ENCODE measurements at regions not wholly inside any gene's neighbourhood (a gene's known extent, or its start where the extent isn't known, plus 50 kb on each side); places are given as distances from the start of the nearest gene placed in this dataset.

DNA sequence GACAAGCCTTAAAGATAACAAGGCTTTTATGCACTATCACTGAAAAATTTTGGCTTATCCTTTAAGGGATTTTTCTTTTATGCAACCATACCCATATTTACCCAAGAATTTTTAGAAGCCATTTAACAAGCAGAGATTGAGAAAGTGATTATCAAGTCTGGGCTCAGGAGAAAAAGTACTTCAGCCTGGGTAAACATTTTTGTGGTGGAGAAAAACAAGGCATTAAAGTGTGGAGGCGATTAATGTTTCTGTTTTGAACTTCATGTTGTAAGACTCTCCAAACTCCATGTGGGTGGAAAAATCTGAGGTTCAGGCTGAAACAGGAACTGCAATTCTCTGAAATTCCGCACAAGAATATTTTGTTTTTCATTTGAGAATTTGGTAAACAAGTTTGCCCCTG lies 260.4 kb upstream of the KCNMB2 start:
- H3K4me3 ChIP-seq (ENCODE audit: low read depth, low read length): no peak overlapping the region
- TF ChIP-seq, protein P1, sequence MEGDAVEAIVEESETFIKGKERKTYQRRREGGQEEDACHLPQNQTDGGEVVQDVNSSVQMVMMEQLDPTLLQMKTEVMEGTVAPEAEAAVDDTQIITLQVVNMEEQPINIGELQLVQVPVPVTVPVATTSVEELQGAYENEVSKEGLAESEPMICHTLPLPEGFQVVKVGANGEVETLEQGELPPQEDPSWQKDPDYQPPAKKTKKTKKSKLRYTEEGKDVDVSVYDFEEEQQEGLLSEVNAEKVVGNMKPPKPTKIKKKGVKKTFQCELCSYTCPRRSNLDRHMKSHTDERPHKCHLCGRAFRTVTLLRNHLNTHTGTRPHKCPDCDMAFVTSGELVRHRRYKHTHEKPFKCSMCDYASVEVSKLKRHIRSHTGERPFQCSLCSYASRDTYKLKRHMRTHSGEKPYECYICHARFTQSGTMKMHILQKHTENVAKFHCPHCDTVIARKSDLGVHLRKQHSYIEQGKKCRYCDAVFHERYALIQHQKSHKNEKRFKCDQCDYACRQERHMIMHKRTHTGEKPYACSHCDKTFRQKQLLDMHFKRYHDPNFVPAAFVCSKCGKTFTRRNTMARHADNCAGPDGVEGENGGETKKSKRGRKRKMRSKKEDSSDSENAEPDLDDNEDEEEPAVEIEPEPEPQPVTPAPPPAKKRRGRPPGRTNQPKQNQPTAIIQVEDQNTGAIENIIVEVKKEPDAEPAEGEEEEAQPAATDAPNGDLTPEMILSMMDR (IDR thresholded peaks at IDR 0.05; ENCODE audit: insufficient read depth, low read length, missing control alignments): no peak
- ChIA-PET CTCF (no interaction called here), POLR2A (no interaction called here)
- DNase-seq (ENCODE audit: low read depth, low spot score): peak; percentile 33

GRCh38 chr3:178277605-178278004 lies 258.6 kb upstream of the KCNMB2 start:
- CTCF ChIA-PET: interaction anchor here (1.1 to 1.7 kb wide), 2 partner anchors 10 to 109 kb away, joined by 3 to 5 read pairs; no protein-coding TSS in a partner anchor
- H3K4me3 ChIP-seq (ENCODE audit: low read depth, low read length): no peak overlapping the region
- DNase-seq (ENCODE audit: low read depth, low spot score): no peak
- POLR2A ChIA-PET: no interaction called here
- TF ChIP-seq, protein P1 (IDR thresholded peaks at IDR 0.05; ENCODE audit: insufficient read depth, low read length, missing control alignments): no peak

DNA sequence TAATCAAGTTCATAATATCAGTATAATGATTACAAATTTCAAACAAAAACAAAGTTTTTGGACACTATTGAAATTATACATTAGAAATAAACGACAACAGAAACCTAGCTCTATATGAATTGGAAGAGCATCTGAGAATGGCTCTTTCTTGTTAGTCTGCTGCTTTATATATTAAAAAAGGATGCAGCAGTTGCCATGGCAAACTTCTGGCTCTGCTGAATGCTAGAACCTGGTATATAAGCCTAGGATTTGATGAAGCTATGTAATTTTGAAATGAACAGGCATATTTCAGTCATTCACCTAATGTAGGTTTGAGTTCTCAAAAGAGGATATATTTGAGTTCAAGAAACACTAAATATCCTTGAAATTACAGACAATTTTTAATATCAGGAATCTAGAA lies 252.7 kb upstream of the KCNMB2 start:
- ChIA-PET CTCF (interaction anchor here (1.1 to 1.2 kb wide), 2 partner anchors 14 to 16 kb away, joined by 3 read pairs; no protein-coding TSS in a partner anchor), POLR2A (no interaction called here)
- DNase-seq (ENCODE audit: low read depth, low spot score): no peak
- H3K4me3 ChIP-seq (ENCODE audit: low read depth, low read length): no peak overlapping the region
- TF ChIP-seq, protein P1 (IDR thresholded peaks at IDR 0.05; ENCODE audit: insufficient read depth, low read length, missing control alignments): no peak

DNA sequence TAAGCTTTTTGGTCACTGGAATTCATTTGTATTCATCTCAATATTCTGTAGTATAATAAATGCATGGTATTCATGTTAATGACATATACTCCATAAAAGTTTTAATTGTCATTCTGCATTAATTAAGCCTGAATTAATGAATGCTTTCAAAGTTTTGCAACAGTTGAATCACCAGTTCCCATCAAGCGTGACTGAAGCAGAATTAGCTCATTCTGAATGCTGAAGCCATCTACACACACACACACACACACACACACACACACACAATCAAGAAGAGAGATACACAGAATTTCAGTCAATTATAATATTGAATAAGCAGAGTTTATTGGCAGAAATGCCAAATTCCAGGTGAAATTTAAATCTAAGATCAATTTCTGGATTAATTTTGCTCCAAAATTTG lies 252.1 kb upstream of the KCNMB2 start:
- ChIA-PET POLR2A (no interaction called here), CTCF (interaction anchor here (1.2 kb wide), 1 partner anchor 16 kb away, joined by 3 read pairs; no protein-coding TSS in a partner anchor)
- TF ChIP-seq, protein P1 (IDR thresholded peaks at IDR 0.05; ENCODE audit: insufficient read depth, low read length, missing control alignments): no peak
- H3K4me3 ChIP-seq (ENCODE audit: low read depth, low read length): no peak overlapping the region
- no peak for DNase-seq (ENCODE audit: low read depth, low spot score)

GRCh38 chr3:178288074-178288473 lies 248.2 kb upstream of the KCNMB2 start:
- ChIA-PET POLR2A (no interaction called here), CTCF (no interaction called here)
- no peak for DNase-seq (ENCODE audit: low read depth, low spot score)
- TF ChIP-seq, protein P1 (IDR thresholded peaks at IDR 0.05; ENCODE audit: insufficient read depth, low read length, missing control alignments): no peak
- no peak overlapping the region for H3K4me3 ChIP-seq (ENCODE audit: low read depth, low read length)

GRCh38 chr3:178289544-178290160 lies 246.6 kb upstream of the KCNMB2 start:
- TF ChIP-seq, protein P1 (IDR thresholded peaks at IDR 0.05; ENCODE audit: insufficient read depth, low read length, missing control alignments): no peak
- CTCF ChIA-PET: no interaction called here

More at GRCh38 chr3:178289544-178290160, 246.6 kb upstream of the KCNMB2 start:
- POLR2A ChIA-PET: no interaction called here
- no peak for DNase-seq (ENCODE audit: low read depth, low spot score)
- no peak overlapping the region for H3K4me3 ChIP-seq (ENCODE audit: low read depth, low read length)

Data from AG04449 (cell line).